NCI-H1930 (cell line): ENCODE measurements at regions not wholly inside any gene's neighbourhood (a gene's known extent, or its start where the extent isn't known, plus 50 kb on each side); places are given as distances from the start of the nearest gene placed in this dataset.
A peak's percentile ranks its signal among the peaks of the same experiment; 100 is the strongest.
"Not testable (repeated sequence)": the region's sequence is repeated elsewhere in the genome, so short reads cannot be mapped to it uniquely, and the experiment has no call there.

ENCODE experiments used
- DNase-seq, 2 experiments: peaks; one replicate each; lab custom pipeline; 2025; lab: John Stamatoyannopoulos, UW

- no peak for DNase-seq
Observed at GRCh38 chr22:44630826-44631225, 71.2 kb upstream of the PRR5 start.

- no peak for DNase-seq
Observed at GRCh38 chr22:44628835-44629234, 73.2 kb upstream of the PRR5 start.

GRCh38 chr22:44628273-44628672, 73.7 kb upstream of the PRR5 start:
- no peak for DNase-seq

GRCh38 chr22:44627521-44628139, 74.4 kb upstream of the PRR5 start:
- no peak for DNase-seq

GRCh38 chr22:44625981-44626687, 75.9 kb upstream of the PRR5 start:
- peak; percentile 54 to 61 for DNase-seq

- no peak for DNase-seq
Observed at GRCh38 chr22:44625421-44625760, 76.6 kb upstream of the PRR5 start.

- DNase-seq, result no peak
Observed at GRCh38 chr22:44624689-44625420, 77.1 kb upstream of the PRR5 start.

GRCh38 chr22:44623771-44624510, 78.1 kb upstream of the PRR5 start:
- peak in 1 of 2 experiments; percentile 10 for DNase-seq

- DNase-seq, result no peak
Observed at GRCh38 chr22:44622679-44623078, 79.3 kb upstream of the PRR5 start.

GRCh38 chr22:44622147-44622427, 79.9 kb upstream of the PRR5 start:
- DNase-seq, result peak; percentile 35 to 47

GRCh38 chr22:44621401-44622146, 80.4 kb upstream of the PRR5 start:
- no peak for DNase-seq

GRCh38 chr22:44620841-44621257, 81.2 kb upstream of the PRR5 start:
- no peak for DNase-seq

GRCh38 chr22:44620129-44620840, 81.7 kb upstream of the PRR5 start:
- DNase-seq, result peak; percentile 72 to 78

GRCh38 chr22:44619560-44620128, 82.4 kb upstream of the PRR5 start:
- not testable (repeated sequence) for DNase-seq

GRCh38 chr22:44618910-44619309, 83.1 kb upstream of the PRR5 start:
- DNase-seq, result not testable (repeated sequence)

GRCh38 chr22:44618400-44618799, 83.6 kb upstream of the PRR5 start:
- no peak for DNase-seq

GRCh38 chr22:44617828-44618227, 84.2 kb upstream of the PRR5 start:
- DNase-seq, result no peak

- DNase-seq, result no peak
Observed at GRCh38 chr22:44616882-44617655, 84.9 kb upstream of the PRR5 start.

GRCh38 chr22:44616461-44616860, 85.5 kb upstream of the PRR5 start:
- DNase-seq, result no peak

- DNase-seq, result no peak
Observed at GRCh38 chr22:44615602-44616180, 86.3 kb upstream of the PRR5 start.
